Upper lobe of left lung (tissue), 4 donors: ENCODE measurements at regions not wholly inside any gene's neighbourhood (a gene's known extent, or its start where the extent isn't known, plus 50 kb on each side); places are given as distances from the start of the nearest gene placed in this dataset.

Source experiments
- CTCF ChIP-seq, 6 experiments: fragments of 450-650 bp in 4 of 6; fragments of 200-600 bp in 2 of 6; sonication (generic) in 2 of 6; IDR thresholded peaks; one replicate each; pipeline ENCODE4 v1.5.1; 2016 to 2019; ENCODE audit warnings: antibody characterized with exemption in 6 of 6
- EP300 ChIP-seq, 4 donors: sonication (generic); formaldehyde crosslinking; IDR thresholded peaks; one replicate each; pipeline ENCODE4 v1.5.1; 2017; ENCODE audit warnings: antibody characterized with exemption in 4 of 4, control low read depth in 2 of 4
- POLR2A ChIP-seq, 4 donors: fragments of 450-650 bp; IDR thresholded peaks; one replicate each; pipeline ENCODE4 v1.5.1; 2016 to 2017; ENCODE audit warnings: antibody characterized with exemption in 4 of 4, mild to moderate bottlenecking in 2 of 4
- POLR2AphosphoS5 ChIP-seq, 2 donors: sonication (generic); formaldehyde crosslinking; IDR thresholded peaks; one replicate each; pipeline ENCODE4 v1.5.1; 2017; ENCODE audit warnings: antibody characterized with exemption in 2 of 2

- TF ChIP-seq POLR2AphosphoS5 (IDR thresholded peaks at IDR 0.05): no peak
- TF ChIP-seq CTCF (IDR thresholded peaks at IDR 0.05): no peak
- TF ChIP-seq POLR2A (IDR thresholded peaks at IDR 0.05): no peak
- no peak for TF ChIP-seq EP300 (IDR thresholded peaks at IDR 0.05)
These were observed 137.9 kb upstream of the VRK2 start for GRCh38 chr2:57908736-57909161.
